Loucy (cell line): ENCODE measurements at regions not wholly inside any gene's neighbourhood (a gene's known extent, or its start where the extent isn't known, plus 50 kb on each side); places are given as distances from the start of the nearest gene placed in this dataset.

Experiments used
- CTCF ChIP-seq: fragments of 200-600 bp; sonication (generic); conservative IDR thresholded peaks from 2 replicates; pipeline ENCODE4 v1.5.1; 2014; ENCODE audit warnings: mild to moderate bottlenecking, antibody characterized with exemption, low read length
- EZH2phosphoT487 ChIP-seq: fragments of 200-600 bp; IDR thresholded peaks from 2 replicates; pipeline ENCODE4 v1.6.1; 2018; ENCODE audit warnings: antibody characterized with exemption, mild to moderate bottlenecking, moderate library complexity, borderline replicate concordance

- TF ChIP-seq CTCF: no peak
- TF ChIP-seq EZH2phosphoT487: no peak
These were observed 118.2 kb downstream of the CD164 start for GRCh38 chr6:109263873-109264700.
